Stromal cell of bone marrow (primary cell): ENCODE measurements at regions not wholly inside any gene's neighbourhood (a gene's known extent, or its start where the extent isn't known, plus 50 kb on each side); places are given as distances from the start of the nearest gene placed in this dataset.
"Not testable (repeated sequence)": the region's sequence is repeated elsewhere in the genome, so short reads cannot be mapped to it uniquely, and the experiment has no call there.

ENCODE experiments used
- DNase-seq: peaks from one replicate; pipeline ENCODE4 v3.0.0-alpha.2; 2012; ENCODE audit warnings: low read depth

DNA sequence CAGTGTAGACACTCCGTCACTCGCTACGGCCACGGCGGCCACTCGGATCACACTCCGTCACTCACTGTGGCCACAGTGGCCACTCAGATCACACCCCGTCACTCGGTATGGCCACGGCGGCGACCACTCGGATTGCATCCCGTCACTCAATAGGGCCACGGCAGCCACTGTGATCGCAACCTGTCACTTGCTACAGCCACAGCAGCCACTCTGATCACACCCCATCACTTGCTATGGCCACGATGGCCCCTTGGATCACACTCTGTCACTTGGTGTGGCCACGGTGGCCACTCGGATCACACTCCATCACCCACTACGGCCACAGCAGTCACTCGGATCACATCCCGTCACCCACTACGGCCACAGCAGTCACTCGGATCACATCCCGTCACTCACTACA lies 175.3 kb downstream of the LAT start:
- DNase-seq = not testable (repeated sequence)

- not testable (repeated sequence) for DNase-seq
Measured at GRCh38 chr16:29159603-29160002, 174.8 kb downstream of the LAT start.

- no peak for DNase-seq
Measured at GRCh38 chr16:29158785-29159184, 173.9 kb downstream of the LAT start.

DNA sequence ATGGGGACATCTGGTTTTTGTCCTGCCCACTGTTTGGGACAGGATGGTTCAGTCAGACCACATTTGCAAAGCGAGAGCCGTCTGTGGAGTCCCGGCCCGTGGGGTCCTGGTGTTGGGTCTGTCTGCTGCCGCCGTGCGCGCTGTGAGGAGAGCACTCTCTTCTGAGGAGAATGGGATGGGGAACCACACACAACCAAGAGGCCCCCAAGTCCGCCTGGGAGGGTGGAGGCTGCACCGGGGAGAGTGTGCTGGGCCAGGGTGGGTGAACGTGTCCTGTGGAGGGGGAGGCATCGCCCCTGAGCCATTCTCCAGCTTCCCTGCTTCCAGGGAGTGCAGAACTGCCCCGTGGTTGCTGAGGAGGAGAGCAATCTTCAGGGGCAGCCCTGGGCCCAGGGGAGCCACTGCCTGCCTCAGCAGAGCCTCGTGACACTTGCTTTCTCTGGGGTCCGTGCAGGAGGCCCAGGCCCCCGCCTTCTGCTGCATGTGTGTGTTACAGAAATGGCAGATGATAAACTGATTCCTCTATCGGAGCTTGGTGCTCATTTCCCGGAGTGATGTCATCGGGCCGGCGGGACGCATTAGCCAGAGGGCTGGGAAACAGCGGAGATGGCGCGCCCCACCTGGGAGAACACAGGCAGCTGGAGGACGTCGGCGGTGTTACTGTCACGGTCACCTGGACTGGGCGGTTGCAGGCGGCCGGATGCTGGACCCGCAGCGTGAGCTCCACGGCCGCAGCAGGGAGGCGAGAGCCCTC lies 173.4 kb downstream of the LAT start:
- not testable (repeated sequence) for DNase-seq

DNA sequence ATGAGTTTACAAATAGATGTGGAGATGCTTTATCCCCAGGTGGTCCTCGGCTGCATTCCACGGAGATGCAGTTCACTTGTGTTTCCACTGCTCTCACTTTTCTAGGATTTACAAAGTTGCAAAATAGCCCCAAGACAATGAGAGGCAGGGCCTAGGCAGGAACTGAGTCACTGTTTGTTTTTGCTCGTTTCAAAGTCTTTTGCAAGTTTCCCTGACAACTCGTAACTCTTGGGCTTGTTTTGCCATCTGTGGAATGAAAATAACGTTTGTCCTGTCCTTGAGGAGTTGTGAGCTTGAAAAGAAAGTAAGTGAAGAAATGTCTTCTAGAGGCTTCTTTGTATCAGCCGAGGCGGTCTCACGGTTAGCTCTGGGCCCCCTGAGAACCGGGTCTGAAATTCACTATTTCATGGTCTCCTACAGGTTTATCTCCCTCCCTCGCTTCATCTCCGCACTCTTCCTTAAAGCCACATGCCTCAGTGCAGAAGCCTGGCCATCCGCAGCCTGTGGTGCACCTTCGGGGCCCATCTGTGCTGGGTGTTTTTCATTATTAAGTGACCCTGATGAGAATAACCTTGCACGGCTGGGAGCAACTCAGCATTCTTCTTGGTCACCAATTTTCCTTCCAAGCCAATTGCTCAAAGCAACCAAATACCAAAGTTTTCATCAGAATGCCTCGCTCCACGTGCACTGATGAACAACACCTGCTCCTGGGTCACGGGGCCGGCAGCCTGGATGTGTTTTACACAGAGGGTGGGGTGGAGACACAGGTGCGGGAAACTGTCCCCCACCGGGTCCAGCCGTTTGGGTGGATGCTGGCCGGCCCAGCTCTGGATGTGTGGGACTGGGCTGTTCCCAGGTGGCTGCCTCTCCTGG lies 172.4 kb downstream of the LAT start:
- peak; percentile 91 for DNase-seq

- DNase-seq = no peak
Measured at GRCh38 chr16:29156511-29156910, 171.7 kb downstream of the LAT start.

- not testable (repeated sequence) for DNase-seq
Measured at GRCh38 chr16:29155866-29156200, 171.0 kb downstream of the LAT start.

- not testable (repeated sequence) for DNase-seq
Measured at GRCh38 chr16:29155131-29155865, 170.4 kb downstream of the LAT start.

GRCh38 chr16:29154676-29155121 lies 169.8 kb downstream of the LAT start:
- DNase-seq = no peak

DNA sequence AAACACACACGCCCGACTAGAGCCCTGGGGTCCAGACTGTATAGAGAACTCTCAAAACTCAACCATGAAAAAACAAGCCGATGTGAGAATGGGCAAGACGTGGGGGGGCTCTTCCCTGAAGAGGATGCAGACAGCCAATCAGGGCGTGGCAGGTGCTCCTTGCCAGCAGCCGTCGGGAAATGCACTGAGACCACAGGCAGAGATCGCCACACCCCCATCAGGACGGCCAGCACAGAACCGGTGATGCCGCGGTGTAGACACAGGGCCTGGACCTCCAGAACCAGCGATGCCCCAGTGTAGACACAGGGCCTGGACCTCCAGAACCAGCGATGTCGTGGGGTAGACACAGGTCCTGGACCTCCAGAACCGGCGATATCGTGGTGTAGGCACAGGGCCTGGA lies 169.2 kb downstream of the LAT start:
- DNase-seq = no peak

DNA sequence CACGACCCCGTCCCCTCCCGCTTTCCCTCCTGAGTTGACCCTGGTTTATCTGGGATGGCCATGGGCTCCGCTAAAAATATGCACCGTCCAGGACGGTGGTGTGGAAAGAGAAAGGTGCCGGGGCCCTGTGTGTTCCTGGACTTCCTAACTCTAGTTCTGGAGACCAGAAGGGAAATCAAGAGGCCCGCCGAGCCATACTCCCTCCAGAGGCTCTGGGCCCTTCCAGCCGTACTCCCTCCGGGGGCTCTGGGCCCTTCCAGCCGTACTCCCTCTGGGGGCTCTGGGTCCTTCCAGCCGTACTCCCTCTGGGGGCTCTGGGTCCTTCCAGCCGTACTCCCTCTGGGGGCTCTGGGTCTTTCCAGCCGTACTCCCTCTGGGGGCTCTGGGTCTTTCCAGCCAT lies 168.5 kb downstream of the LAT start:
- not testable (repeated sequence) for DNase-seq

- not testable (repeated sequence) for DNase-seq
Measured at GRCh38 chr16:29152544-29153031, 167.7 kb downstream of the LAT start.

DNA sequence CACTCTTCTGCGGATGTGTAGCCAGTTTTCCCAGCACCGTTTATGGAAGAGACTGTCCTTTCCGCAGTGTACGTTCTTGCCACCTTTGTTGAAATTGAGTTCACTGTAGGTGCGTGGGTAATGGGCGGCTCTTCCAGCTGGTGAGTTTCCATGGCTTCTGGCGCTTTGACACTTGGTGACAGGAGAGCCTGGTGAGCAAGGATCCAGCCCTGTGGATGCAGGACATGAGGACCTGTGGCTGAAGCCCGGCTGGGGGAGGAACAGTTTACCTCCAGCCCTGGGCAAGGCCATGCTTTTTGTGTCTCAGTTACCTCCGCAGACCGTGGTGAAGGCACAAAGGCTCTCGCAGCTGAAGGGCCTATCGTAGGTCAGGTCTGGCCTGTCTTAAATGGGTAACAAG lies 166.5 kb downstream of the LAT start:
- DNase-seq = no peak

- DNase-seq = not testable (repeated sequence)
Measured at GRCh38 chr16:29149912-29150311, 165.1 kb downstream of the LAT start.

DNA sequence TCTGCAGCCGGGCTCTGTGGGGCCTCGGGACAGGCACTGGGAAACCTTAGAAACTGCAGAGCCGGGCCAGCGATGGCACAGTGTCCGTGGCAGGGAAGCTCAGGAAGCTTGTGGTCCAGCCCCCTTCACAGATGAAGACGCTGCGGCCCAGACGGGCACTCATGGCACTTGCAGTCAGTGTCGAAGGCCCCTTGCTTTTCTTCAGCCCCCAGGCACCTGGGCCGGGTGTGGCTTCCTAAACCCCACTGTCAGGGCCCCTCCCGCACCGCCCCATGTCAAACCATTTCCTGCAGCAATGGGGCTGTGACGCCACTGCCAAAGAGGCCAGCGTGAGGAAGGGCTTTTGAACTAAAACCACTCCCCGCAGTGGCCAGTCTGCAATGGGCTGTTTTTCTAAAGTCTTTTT lies 164.0 kb downstream of the LAT start:
- DNase-seq = no peak

GRCh38 chr16:29148131-29148691 lies 163.4 kb downstream of the LAT start:
- DNase-seq = no peak

DNA sequence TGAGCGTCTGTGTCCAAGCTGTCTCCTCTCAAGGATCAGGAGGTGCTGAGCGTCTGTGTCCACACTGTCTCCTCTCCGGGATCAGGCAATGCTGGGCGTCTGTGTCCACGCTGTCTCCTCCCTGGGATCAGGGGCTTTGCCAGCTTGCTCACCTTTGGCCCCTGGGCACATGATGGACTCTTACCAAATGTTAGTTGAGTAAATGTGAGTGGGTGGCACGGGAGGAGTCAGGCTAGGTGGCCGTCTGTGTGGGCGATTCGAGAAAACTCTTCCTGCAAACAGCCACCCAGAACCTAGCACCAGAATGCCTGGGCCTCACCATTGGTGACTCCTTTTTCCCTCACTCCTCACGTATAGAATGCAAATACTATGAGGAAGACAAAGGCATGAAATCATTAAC lies 162.9 kb downstream of the LAT start:
- not testable (repeated sequence) for DNase-seq

DNA sequence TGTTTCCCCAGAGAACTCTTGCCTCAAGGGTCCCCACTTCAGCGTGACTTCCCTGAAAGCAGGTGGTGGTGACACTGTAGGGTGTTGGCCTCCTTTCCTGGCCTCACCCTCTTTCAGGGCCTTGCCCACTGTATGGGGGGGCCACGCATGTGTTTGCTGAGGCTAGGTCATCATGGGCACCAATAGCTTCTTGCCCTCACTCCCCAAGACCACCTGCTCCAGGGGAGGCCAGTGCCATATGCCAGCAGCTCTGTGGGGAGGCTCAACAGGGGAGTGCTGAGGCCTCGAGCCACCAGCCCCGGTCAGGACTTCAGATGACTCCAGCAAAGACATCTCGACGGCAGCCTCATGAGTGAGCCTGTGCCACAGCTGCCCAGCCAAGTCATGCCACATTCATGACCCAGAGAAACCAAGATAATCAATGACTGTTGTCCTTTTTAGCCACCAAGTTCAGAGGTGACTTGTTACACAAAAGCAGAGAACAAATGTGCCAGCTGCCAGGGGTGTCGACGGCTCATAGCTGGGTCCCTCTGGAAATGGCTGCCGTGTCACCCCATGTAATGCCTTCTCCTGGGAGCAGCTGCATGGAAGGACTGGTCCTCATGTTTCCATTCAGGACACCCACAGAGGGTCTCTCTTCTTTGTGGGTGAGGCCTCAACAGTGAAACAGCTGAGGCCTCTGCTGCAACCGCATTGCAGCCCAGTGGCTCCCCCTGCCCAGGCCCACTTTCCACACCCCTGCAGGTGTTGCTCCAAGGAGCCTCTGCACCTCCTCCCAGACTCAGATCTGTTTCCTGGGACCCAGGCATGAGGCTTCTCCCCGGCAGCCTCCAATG lies 162.2 kb downstream of the LAT start:
- DNase-seq = not testable (repeated sequence)

- DNase-seq = no peak
Measured at GRCh38 chr16:29146266-29146665, 161.4 kb downstream of the LAT start.

DNA sequence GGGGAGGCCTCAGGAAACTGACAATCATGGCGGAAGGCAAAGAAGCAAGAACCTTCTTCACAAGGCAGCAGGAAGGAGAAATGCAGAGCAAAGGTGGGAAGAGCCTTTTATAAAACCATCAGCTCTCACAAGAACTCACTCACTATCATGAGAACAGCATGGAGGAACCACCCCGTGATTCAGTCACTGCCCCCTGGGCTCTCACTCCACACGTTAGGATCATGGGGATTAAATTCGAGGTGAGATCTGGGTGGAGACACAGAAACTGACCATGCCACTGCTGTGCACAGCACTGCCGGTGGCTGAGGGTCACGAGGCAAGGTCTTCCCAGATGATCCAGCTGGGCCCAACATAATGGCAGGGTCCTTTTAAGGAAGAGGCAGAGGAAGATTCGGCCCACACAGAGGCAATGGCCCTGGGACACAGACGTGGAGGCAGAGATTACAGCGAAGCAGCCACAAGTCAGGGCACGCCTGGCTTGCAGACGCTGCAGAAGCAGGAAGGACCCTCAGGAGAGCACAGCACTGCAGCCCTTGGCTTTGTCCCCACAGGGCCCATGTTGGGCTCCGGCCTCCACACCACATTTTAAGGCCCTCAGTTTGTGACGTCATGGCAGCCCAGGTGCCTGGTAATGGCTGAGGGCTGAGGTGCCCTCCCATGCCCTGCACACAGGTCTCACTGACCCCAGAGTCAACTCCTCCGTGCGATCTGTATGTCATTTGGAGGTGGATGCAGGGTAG lies 160.8 kb downstream of the LAT start:
- DNase-seq = not testable (repeated sequence)
